K562 (cell line): ENCODE measurements at regions not wholly inside any gene's neighbourhood (a gene's known extent, or its start where the extent isn't known, plus 50 kb on each side); places are given as distances from the start of the nearest gene placed in this dataset.

Source experiments
- ATAC-seq: fragments of 200-7000 bp; cut with Tn5 transposase; 3 replicates; pipeline ENCODE4 v1.9.1; 2020; ENCODE audit warnings: moderate library complexity
- BruUV-seq: library from RNA; stranded (reverse); fragments of 400-500 nt; replicated peaks from 2 replicates; lab custom pipeline; 2021; lab: Mats Ljungman, UMichigan
- CTCF ChIA-PET: fragments of 300-600 bp; formaldehyde crosslinking; extraction: SDS; loops from one replicate; lab custom pipeline; 2021; ENCODE audit warnings: low intra/inter-chr PET ratio; lab: Yijun Ruan, JAX
- POLR2A ChIA-PET: fragments of 300-600, 350-650 bp; sonication (Branson Sonifier 250); formaldehyde crosslinking; extraction: SDS; loops from one replicate; lab custom pipeline; 2021; ENCODE audit warnings: antibody characterized with exemption, inconsistent platforms; lab: Yijun Ruan, JAX
- DNase-seq, 4 experiments: peaks; one replicate each; pipeline versions ENCODE4 v3.0.0 to v3.0.0-alpha.2; 2011 to 2018; ENCODE audit warnings: low spot score in 3 of 4, mixed read lengths in 3 of 4; ENCODE audit errors: extremely low read depth in 1 of 4
- FAIRE-seq: peaks from 2 replicates; lab custom pipeline; 2011; peaks lifted over from hg19 to GRCh38; lab: Jason Lieb, UNC
- H2AFZ ChIP-seq: 2 replicates; pipeline ENCODE4 v1.6.0; 2011; ENCODE audit warnings: low read depth, low read length, control low read depth, inconsistent platforms
- H3K27ac ChIP-seq: fragments of 200-600 bp; 3 replicates; pipeline ENCODE4 v1.8.0; 2011; ENCODE audit warnings: low read depth, mild to moderate bottlenecking, control low read depth, inconsistent platforms, low read length, moderate library complexity, mixed read lengths; ENCODE audit errors: extremely low read depth
- H3K27me3 ChIP-seq, 2 experiments: fragments of 300-600 bp in 1 of 2; 2 replicates in 1 of 2; 3 replicates in 1 of 2; pipeline versions ENCODE4 v1.6.0 to v1.8.0; 2011; ENCODE audit warnings: inconsistent platforms in 2 of 2, low read length in 2 of 2, mild to moderate bottlenecking in 1 of 2, mixed read lengths in 1 of 2, moderate library complexity in 1 of 2; ENCODE audit not compliant: control insufficient read depth in 2 of 2, insufficient read depth in 2 of 2
- H3K36me3 ChIP-seq: fragments of 300-600 bp; 3 replicates; pipeline ENCODE4 v1.8.0; 2011; ENCODE audit warnings: mild to moderate bottlenecking, low read length, inconsistent platforms; ENCODE audit not compliant: control insufficient read depth, insufficient read depth
- H3K4me1 ChIP-seq, 2 experiments: fragments of 200-600 bp in 1 of 2; replicated peaks in 1 of 2; 2 replicates in 1 of 2; 3 replicates in 1 of 2; pipeline versions ENCODE4 v1.5.1 to v1.8.0; 2011; ENCODE audit warnings: inconsistent platforms in 2 of 2, low read length in 2 of 2, mild to moderate bottlenecking in 1 of 2, mixed read lengths in 1 of 2, moderate library complexity in 1 of 2; ENCODE audit not compliant: control insufficient read depth in 2 of 2, insufficient read depth in 2 of 2
- H3K4me2 ChIP-seq: 2 replicates; pipeline ENCODE4 v1.6.1; 2011; ENCODE audit warnings: low read length, control low read depth, inconsistent platforms, mixed read lengths; ENCODE audit not compliant: insufficient read depth
- H3K4me3 ChIP-seq: fragments of 200-600 bp; sonication (generic), shearing (Covaris generic); 2 replicates; pipeline ENCODE4 v1.5.1; 2016; ENCODE audit warnings: control low read depth, inconsistent platforms
- H3K79me2 ChIP-seq: fragments of 200-600 bp; 3 replicates; pipeline ENCODE4 v1.8.0; 2011; ENCODE audit warnings: low read length, inconsistent platforms; ENCODE audit not compliant: control insufficient read depth, insufficient read depth
- H3K9ac ChIP-seq, 2 experiments: 2 replicates each; pipeline versions ENCODE4 v1.6.0 to v1.6.1; 2011; ENCODE audit warnings: low read depth in 2 of 2, low read length in 2 of 2, control low read depth in 1 of 2, inconsistent platforms in 1 of 2, mild to moderate bottlenecking in 1 of 2, mixed read lengths in 1 of 2; ENCODE audit not compliant: insufficient read depth in 1 of 2
- H3K9me1 ChIP-seq: one replicate; pipeline ENCODE4 v1.6.0; 2011; ENCODE audit warnings: inconsistent platforms, mild to moderate bottlenecking, low read length, moderate library complexity; ENCODE audit not compliant: control insufficient read depth, insufficient read depth
- H3K9me3 ChIP-seq: replicated peaks from 2 replicates; pipeline ENCODE4 v1.5.1; 2011; ENCODE audit warnings: low read depth, low read length, inconsistent platforms; ENCODE audit not compliant: control insufficient read depth, insufficient read depth
- H4K20me1 ChIP-seq: replicated peaks from 2 replicates; pipeline ENCODE4 v1.6.1; 2011; ENCODE audit warnings: low read length, inconsistent platforms, mixed read lengths; ENCODE audit not compliant: control insufficient read depth, insufficient read depth
- CXXC5 ChIP-seq: fragments of 250-450 bp; sonication (Bioruptor Pico); IDR thresholded peaks from 2 replicates; pipeline ENCODE4 v1.8.0; 2022; ENCODE audit warnings: inconsistent platforms, mild to moderate bottlenecking, moderate library complexity
- ETV6 ChIP-seq, 3 experiments: fragments of 150-350 bp in 1 of 3; sonication (generic) in 1 of 3; formaldehyde crosslinking in 1 of 3; IDR thresholded peaks; 2 replicates each; pipeline versions ENCODE4 v1.6.1 to v1.8.0; 2014 to 2022; ENCODE audit warnings: borderline replicate concordance in 2 of 3, low read depth in 2 of 3, antibody characterized with exemption in 1 of 3, low read length in 1 of 3, mild to moderate bottlenecking in 1 of 3, missing genetic modification reagents in 1 of 3
- GATAD2A ChIP-seq: fragments of 450-650 bp; IDR thresholded peaks from 2 replicates; pipeline ENCODE4 v1.6.1; 2017
- GTF2A2 ChIP-seq: IDR thresholded peaks from 2 replicates; pipeline ENCODE4 v1.6.1; 2016; ENCODE audit warnings: mild to moderate bottlenecking, missing genetic modification characterization, missing compliant biosample characterization
- KLF1 ChIP-seq: fragments of 450-650 bp; IDR thresholded peaks from 2 replicates; pipeline ENCODE4 v1.6.1; 2016; ENCODE audit warnings: missing genetic modification characterization, missing compliant biosample characterization
- NFRKB ChIP-seq: fragments of 450-650 bp; IDR thresholded peaks from 2 replicates; pipeline ENCODE4 v1.6.1; 2016; ENCODE audit warnings: low read depth
- RBM17 ChIP-seq: fragments of 200-400 bp; formaldehyde crosslinking; IDR thresholded peaks from 2 replicates; pipeline ENCODE4 v1.6.1; 2017; ENCODE audit warnings: low read depth, mild to moderate bottlenecking, low read length, borderline replicate concordance
- SMC3 ChIP-seq: conservative IDR thresholded peaks from 2 replicates; pipeline ENCODE4 v1.6.1; 2011; ENCODE audit warnings: low read depth, low read length, improper control_type of control experiment; ENCODE audit not compliant: insufficient read depth
- STAG1 ChIP-seq: sonication (generic); formaldehyde crosslinking; IDR thresholded peaks from 2 replicates; pipeline ENCODE4 v1.5.0; 2020; ENCODE audit warnings: missing genetic modification reagents, borderline replicate concordance
- TCF7L2 ChIP-seq: fragments of 150-350 bp; IDR thresholded peaks from 2 replicates; pipeline ENCODE4 v1.6.1; 2016; ENCODE audit warnings: low read depth, mild to moderate bottlenecking, low read length, moderate library complexity
- ZFP1 ChIP-seq: fragments of 450-650 bp; formaldehyde crosslinking; IDR thresholded peaks from 2 replicates; pipeline ENCODE4 v1.4.0; 2020; ENCODE audit warnings: mild to moderate bottlenecking, mixed read lengths
- ZNF175 ChIP-seq: fragments of 200-800 bp; sonication (Bioruptor generic); IDR thresholded peaks from 2 replicates; pipeline ENCODE4 v1.6.1; 2016; ENCODE audit warnings: low read depth, mild to moderate bottlenecking, missing genetic modification characterization, missing compliant biosample characterization
- ZNF408 ChIP-seq: fragments of 250-450 bp; sonication (Bioruptor Pico); IDR thresholded peaks from 2 replicates; pipeline ENCODE4 v1.4.0; 2020; ENCODE audit warnings: low read depth, mild to moderate bottlenecking, moderate library complexity
- ZNF75A ChIP-seq: fragments of 450-650 bp; formaldehyde crosslinking; IDR thresholded peaks from 2 replicates; pipeline ENCODE4 v1.4.0; 2020; ENCODE audit warnings: mild to moderate bottlenecking
- ZNF830 ChIP-seq: fragments of 250-450 bp; sonication (Bioruptor Pico); IDR thresholded peaks from 2 replicates; pipeline ENCODE4 v1.5.0; 2021; ENCODE audit warnings: mild to moderate bottlenecking
- ZSCAN32 ChIP-seq: fragments of 450-650 bp; formaldehyde crosslinking; IDR thresholded peaks from 2 replicates; pipeline ENCODE4 v1.4.0; 2020; ENCODE audit warnings: mild to moderate bottlenecking, moderate library complexity
- WGBS: fragments of 100-300 bp; shearing (Covaris generic); methylation state at CpG from one replicate; pipeline ENCODE4 v1.1.6; 2016; ENCODE audit warnings: low coverage, mixed read lengths; ENCODE audit not compliant: insufficient coverage; ENCODE audit errors: missing lambda C conversion rate; 5-methylcytosine and 5-hydroxymethylcytosine counted together
- in situ Hi-C: fragments of 300-500 bp; cut with MboI; formaldehyde crosslinking; loops from 4 replicates; pipeline ENCODE4 v1.15.0; 2018; ENCODE audit warnings: inconsistent platforms, mixed read lengths
- intact Hi-C: fragments of 100-400 bp; cut with micrococcal nuclease; formaldehyde crosslinking; loops from 2 replicates; pipeline ENCODE4 v1.14.2; 2022
- TF ChIP-seq, protein P1 (sequence below): sonication (generic); formaldehyde crosslinking; IDR thresholded peaks from 2 replicates; pipeline ENCODE4 v1.8.0; 2022; ENCODE audit warnings: missing genetic modification reagents, mild to moderate bottlenecking, borderline replicate concordance

DNA sequence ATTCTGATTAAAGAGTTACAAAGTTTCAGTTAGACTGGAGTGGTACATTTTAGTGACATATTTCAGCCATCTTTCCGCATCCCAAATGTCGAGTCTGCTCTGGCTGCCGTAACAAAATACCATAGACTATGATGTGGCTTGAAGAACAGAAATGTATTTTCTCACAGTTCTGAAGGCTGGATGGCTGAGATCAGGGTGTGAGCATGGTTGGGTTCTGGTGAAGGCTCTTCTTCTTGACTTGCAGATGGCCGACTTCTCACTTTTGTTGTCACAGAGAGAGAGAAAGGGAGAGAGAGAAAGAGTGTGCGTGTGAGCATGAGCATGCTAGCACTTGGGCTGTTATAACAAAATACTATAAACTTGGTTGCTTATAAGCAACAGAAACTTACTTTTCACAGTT, 335.4 kb upstream of the RAG2 start:
- intact Hi-C loops: no loop called here
- 0% methylated on average over 5 of the region's 5 CpGs for WGBS
- ChIA-PET POLR2A (no interaction called here), CTCF (no interaction called here)
- H3K4me3 ChIP-seq: no peak overlapping the region
- H3K27ac ChIP-seq: no peak overlapping the region
- H3K27me3 ChIP-seq: no peaks in the 10 kb centered on the region
- no peak for DNase-seq
- BruUV-seq: no TSS peak
- H3K9me3 ChIP-seq: no peaks in the 10 kb centered on the region
- TF ChIP-seq CXXC5 (CRISPR knock-in tag) (no peak), ETV6 (IDR thresholded peaks at IDR 0.05; ENCODE audit: borderline replicate concordance in 1 of 2, low read depth in 2 of 2, low read length in 1 of 2) (no peak), ETV6 (CRISPR knock-in tag; IDR thresholded peaks at IDR 0.05; ENCODE audit: borderline replicate concordance) (no peak), ZNF408 (CRISPR knock-in tag) (no peak), ZFP1 (CRISPR knock-in tag) (no peak), STAG1 (CRISPR knock-in tag) (no peak), KLF1 (tag) (no peak), GTF2A2 (no peak), SMC3 (no peak), ZSCAN32 (CRISPR knock-in tag) (no peak), ZNF175 (CRISPR knock-in tag) (no peak), ZNF830 (CRISPR knock-in tag) (no peak), TCF7L2 (no peak), NFRKB (no peak), ZNF75A (CRISPR knock-in tag) (no peak), GATAD2A (no peak), RBM17 (no peak)
- TF ChIP-seq, protein P1, sequence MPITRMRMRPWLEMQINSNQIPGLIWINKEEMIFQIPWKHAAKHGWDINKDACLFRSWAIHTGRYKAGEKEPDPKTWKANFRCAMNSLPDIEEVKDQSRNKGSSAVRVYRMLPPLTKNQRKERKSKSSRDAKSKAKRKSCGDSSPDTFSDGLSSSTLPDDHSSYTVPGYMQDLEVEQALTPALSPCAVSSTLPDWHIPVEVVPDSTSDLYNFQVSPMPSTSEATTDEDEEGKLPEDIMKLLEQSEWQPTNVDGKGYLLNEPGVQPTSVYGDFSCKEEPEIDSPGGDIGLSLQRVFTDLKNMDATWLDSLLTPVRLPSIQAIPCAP (CRISPR knock-in tag): no peak
- no peaks in the 10 kb centered on the region for H4K20me1 ChIP-seq
- H2AFZ ChIP-seq: no peak overlapping the region
- no peaks in the 10 kb centered on the region for H3K36me3 ChIP-seq
- no peaks in the 10 kb centered on the region for H3K9me1 ChIP-seq
- no peaks in the 10 kb centered on the region for H3K79me2 ChIP-seq
- no peaks in the 10 kb centered on the region for H3K4me1 ChIP-seq
- H3K9ac ChIP-seq: no peak overlapping the region
- in situ Hi-C loops: no loop called here
- FAIRE-seq: no peak
- H3K4me2 ChIP-seq: no peak overlapping the region
- no peak for ATAC-seq
